WI38 (cell line): ENCODE measurements at regions not wholly inside any gene's neighbourhood (a gene's known extent, or its start where the extent isn't known, plus 50 kb on each side); places are given as distances from the start of the nearest gene placed in this dataset.

Experiments used
- H3K4me3 ChIP-seq: 2 replicates; pipeline ENCODE4 v1.5.1; 2011; ENCODE audit warnings: low read depth, mild to moderate bottlenecking, control low read depth, low read length
- CTCF ChIP-seq: IDR thresholded peaks from 2 replicates; pipeline ENCODE4 v1.5.1; 2012; ENCODE audit warnings: low read depth, mild to moderate bottlenecking, control low read depth, low read length

- TF ChIP-seq CTCF = no peak
Observed at GRCh38 chr9:81224166-81225081, 464.9 kb downstream of the TLE1 start.

GRCh38 chr9:81214975-81215374, 474.4 kb downstream of the TLE1 start:
- TF ChIP-seq CTCF = no peak
- no peak overlapping the region for H3K4me3 ChIP-seq

More at GRCh38 chr9:81224166-81225081, 464.9 kb downstream of the TLE1 start:
- no peak overlapping the region for H3K4me3 ChIP-seq

- no peak overlapping the region for H3K4me3 ChIP-seq
- no peak for TF ChIP-seq CTCF
Observed at GRCh38 chr9:81213456-81213855, 475.9 kb downstream of the TLE1 start.

- no peak for TF ChIP-seq CTCF
- H3K4me3 ChIP-seq = no peak overlapping the region
Observed at GRCh38 chr9:81211741-81212140, 477.6 kb downstream of the TLE1 start.

- H3K4me3 ChIP-seq = no peak overlapping the region
- no peak for TF ChIP-seq CTCF
Observed at GRCh38 chr9:81207651-81208050, 481.7 kb downstream of the TLE1 start.

- TF ChIP-seq CTCF = no peak
- no peak overlapping the region for H3K4me3 ChIP-seq
Observed at GRCh38 chr9:81202292-81202691, 487.1 kb downstream of the TLE1 start.

- no peak overlapping the region for H3K4me3 ChIP-seq
- TF ChIP-seq CTCF = no peak
Observed at GRCh38 chr9:81195206-81195605, 494.1 kb downstream of the TLE1 start.
